ENCODE measurements at regions not wholly inside any gene's neighbourhood (a gene's known extent, or its start where the extent isn't known, plus 50 kb on each side); places are given as distances from the start of the nearest gene placed in this dataset.
"Not testable (repeated sequence)": the region's sequence is repeated elsewhere in the genome, so short reads cannot be mapped to it uniquely, and the experiment has no call there.

GRCh38 chrX:26873736-26874135 lies 589.4 kb downstream of the PPP4R3C start:
- no peak for DNase-seq (ENCODE audit: low spot score)

- no peak for DNase-seq (ENCODE audit: low spot score)
These were observed 591.2 kb downstream of the PPP4R3C start for GRCh38 chrX:26871967-26872366.

DNA sequence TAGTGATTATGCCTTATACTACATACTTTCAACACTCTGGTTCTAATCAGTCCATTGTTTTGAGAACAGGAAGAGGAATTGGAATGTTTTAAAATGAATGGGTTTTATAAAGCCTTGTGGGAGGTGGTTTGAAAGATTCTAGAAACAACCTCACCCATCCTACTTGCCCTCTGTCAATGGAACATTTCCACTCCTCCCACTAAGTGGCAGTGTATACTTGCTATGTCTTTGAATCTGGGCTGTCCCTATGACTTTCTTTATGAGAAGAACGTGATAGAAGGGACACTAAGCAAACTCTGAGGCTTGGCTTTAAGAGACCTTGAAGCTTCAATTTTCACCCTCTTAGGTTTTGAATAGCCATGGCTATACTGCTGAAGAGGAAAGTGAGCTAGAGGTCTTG lies 611.2 kb downstream of the PPP4R3C start:
- peak; percentile 15 for DNase-seq (ENCODE audit: low spot score)

GRCh38 chrX:26848511-26848910 lies 614.6 kb downstream of the PPP4R3C start:
- DNase-seq (ENCODE audit: low spot score), result no peak

- no peak for DNase-seq (ENCODE audit: low spot score)
These were observed 618.1 kb downstream of the PPP4R3C start for GRCh38 chrX:26845056-26845455.

GRCh38 chrX:26822448-26822847 lies 606.5 kb downstream of the MAGEB5 start:
- DNase-seq (ENCODE audit: low spot score), result no peak

DNA sequence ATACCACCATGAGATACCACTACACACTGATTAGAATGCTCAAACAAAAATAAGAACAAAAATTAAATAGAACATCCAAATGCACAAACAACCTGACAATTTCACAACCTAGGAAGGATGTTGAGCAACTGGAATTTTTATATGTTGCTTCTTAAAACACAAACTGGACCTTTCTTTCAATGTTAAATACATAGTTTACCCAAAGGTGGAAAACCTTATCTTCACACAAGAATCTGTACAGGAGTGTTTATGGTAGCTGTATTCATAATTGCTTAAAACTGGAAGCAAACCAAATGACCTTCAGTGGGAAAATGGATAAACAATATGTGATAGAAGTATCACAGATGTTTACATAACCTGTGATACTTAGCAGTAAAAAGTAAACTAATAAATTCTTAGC lies 573.8 kb downstream of the MAGEB5 start:
- no peak for DNase-seq (ENCODE audit: low spot score)

DNA sequence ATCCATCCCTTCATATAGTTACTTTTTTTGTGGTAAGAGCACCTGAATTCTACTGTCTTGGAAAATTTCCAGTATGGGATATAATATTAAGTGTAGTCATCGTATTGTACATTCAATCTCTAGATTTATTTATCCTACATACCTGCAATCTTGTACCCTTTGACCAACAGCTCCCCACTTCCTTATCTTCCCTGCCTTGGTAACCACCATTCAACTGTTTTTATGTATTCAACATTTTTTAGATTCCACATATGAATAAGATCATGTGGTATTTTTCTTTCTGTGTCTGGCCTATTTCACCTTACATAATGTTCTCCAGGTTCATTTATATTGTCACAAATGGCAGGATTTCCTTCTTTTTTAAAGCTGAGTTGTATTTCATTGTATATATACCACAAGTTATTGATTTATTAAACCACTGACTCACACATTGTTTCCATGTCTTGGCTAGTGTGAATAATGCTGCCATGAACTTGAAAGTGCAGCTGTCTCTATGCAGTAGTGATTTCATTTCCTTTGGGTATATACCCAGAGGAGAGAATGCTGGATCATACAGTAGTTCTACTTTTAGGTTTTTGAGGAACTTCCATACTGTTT lies 572.5 kb downstream of the MAGEB5 start:
- DNase-seq (ENCODE audit: low spot score), result peak; percentile 29

- DNase-seq (ENCODE audit: low spot score), result peak; percentile 25
These were observed 567.7 kb downstream of the MAGEB5 start for GRCh38 chrX:26783512-26784225.

- DNase-seq (ENCODE audit: low spot score), result no peak
These were observed 562.4 kb downstream of the MAGEB5 start for GRCh38 chrX:26778320-26778888.

DNA sequence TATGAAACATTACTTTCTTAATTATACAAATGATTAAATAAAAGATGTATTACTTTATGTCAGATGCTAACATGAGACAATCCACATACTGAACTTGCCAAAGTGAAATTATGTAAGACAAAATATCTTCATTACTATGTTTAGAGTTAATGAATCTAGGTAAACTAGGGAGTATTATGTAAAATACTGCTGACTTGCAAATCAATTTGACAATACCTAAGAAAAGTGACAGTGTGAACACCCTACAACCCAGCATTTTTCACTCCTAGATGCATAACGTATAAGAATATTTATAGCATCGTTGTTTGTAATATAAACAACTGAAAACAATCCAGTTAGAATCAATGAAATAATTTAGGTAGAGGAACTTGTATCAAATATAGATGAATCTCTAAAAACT lies 546.3 kb downstream of the MAGEB5 start:
- DNase-seq (ENCODE audit: low spot score), result no peak

DNA sequence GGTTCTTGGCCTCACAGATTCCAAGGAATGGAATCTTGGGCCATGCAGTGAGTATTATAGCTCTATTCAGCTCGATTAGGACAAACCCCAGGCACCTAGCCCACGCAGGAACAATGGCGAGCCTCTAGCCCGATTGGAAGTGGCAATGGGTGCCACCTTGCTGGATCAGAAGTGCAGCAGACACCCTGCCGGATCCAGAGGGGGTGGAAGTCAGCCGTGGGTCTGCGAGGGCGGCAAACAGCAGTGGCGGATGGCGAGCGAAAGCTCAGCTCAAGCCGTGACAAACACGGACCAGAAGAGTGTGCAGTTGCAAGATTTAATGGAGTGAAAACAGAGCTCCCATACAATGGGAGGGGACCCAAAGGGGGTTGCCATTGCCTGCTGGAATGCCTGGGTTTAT lies 539.8 kb downstream of the MAGEB5 start:
- not testable (repeated sequence) for DNase-seq (ENCODE audit: low spot score)

GRCh38 chrX:26747877-26748276 lies 531.9 kb downstream of the MAGEB5 start:
- no peak for DNase-seq (ENCODE audit: low spot score)

DNA sequence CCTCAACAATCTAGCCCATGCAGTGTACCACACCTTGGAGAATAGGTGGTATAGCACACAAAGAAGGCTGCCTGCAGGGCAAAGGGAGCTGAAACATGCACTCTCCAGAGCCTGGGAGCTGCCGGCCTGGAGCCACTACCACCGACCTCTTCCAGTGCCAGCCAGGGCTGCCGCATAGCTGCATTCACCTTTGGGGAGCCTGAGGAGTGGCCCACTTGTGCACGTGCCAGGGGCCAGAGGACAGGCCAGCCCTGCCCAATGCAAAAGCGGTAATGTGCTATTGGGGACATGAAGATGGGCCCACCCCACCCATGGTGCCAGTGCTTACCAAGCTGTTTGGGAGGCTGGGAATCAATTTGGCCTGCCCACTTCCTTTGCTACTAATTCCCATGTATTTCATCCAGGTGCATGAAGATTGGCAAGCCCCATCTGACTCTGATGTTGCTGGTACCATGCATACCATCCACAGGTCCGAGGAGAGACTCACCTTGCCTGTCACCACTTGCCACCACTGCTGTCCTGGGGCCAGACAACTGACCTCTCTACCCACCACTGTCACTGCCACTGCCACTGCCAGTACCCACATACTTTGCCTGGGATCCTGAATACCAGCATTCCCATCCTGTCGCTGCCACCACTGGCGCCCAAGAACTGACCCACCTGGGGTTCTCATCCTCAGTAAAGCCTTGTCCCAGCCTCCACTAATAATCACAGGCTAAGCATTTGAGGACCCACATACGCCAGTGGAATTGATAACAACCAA lies 506.9 kb downstream of the MAGEB5 start:
- no peak for DNase-seq (ENCODE audit: low spot score)

DNA sequence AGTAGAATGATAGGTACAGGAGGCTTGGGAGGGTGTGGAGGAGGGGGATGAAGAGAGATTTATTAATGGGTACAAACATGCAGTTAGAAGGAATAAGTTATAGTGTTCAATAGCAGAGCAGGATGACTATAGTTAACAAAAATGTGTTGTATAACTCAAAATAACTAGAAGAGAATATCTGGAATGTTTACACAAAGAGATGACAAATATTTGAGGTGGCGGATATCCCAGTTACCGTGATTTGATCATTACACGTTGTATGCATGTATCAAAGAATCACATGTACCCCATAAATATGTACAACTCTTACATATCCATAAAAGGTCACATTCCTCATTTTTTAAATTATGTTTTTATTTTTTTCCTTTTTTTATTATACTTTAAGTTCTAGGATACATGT lies 456.6 kb downstream of the MAGEB5 start:
- DNase-seq (ENCODE audit: low spot score), result no peak

GRCh38 chrX:26670521-26670920 lies 454.6 kb downstream of the MAGEB5 start:
- no peak for DNase-seq (ENCODE audit: low spot score)

- DNase-seq (ENCODE audit: low spot score), result no peak
These were observed 448.9 kb downstream of the MAGEB5 start for GRCh38 chrX:26664919-26665318.

DNA sequence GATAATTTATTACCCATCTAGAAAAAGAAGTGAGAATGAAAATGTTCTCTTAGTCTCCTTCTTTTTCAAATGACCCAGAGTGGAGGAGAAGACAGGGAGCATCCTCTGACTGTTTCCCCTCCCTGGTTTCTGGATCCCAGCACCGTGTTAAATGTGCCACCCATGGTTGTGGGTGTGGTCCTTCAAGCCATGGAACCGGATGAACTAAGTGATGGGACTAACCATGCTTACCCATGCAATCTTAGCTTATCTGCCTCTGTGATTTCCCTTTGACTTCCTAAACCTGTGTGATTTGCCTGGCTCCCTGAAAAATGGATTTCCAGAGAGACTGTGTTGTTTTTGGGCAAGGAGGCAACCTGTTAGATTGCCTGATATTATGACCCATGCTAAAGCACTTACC lies 437.1 kb downstream of the MAGEB5 start:
- DNase-seq (ENCODE audit: low spot score), result no peak

- no peak for DNase-seq (ENCODE audit: low spot score)
These were observed 435.8 kb downstream of the MAGEB5 start for GRCh38 chrX:26651755-26652154.

DNA sequence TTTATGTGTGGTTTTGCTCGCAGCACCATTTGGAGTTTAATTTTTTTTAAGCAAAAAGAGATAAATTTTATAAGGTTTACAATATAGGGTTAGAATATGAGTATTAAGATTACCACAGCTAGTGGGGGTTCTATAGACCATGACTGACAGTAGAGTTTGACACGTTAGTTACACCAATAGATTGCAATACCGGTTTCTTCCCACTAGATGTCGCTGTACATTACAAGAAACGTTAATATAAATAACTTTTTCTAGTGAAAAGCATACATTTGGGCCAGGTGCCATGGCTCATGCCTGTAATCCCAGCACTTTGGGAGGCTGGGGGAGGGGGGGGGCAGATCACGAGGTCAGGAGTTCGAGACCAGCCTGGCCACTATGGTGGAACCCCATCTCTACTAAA lies 433.6 kb downstream of the MAGEB5 start:
- DNase-seq (ENCODE audit: low spot score), result peak; percentile 6

- DNase-seq (ENCODE audit: low spot score), result no peak
These were observed 415.4 kb downstream of the MAGEB5 start for GRCh38 chrX:26631385-26631784.

DNA sequence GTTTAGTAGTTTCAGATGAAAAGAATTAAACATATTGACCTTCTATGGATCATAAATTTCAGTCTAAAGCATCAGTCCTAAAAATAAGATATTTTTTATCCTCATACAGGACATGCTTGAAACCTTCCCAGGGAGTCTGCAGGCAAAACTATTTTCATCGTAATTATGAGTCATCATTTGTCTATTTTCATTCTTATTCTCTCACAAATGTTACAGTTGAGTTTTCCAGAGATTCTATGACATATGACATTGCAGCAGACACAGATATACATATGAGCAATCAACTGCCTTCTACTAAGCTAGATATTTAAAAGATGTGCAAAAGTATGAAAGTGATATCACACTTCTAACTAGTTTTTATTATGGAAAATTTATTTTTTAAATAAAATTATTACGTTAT lies 398.0 kb downstream of the MAGEB5 start:
- no peak for DNase-seq (ENCODE audit: low spot score)

DNA sequence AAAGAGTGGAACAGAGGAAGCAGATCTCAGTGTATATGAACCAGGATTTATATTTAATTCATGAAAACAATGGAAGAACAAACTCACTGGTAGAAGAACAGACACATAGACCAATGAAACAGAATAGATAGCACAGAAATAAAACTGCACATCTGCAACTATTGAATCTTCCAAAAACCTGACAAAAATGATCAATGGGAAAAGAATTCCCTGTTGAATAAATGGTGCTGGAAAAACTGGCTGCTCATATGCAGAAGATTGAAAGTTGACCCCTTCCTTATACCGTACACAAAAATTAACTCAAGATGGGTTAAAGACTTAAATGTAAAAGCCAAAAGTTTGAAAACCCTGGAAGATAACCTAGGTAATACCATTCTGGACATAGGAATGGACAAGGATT lies 391.0 kb downstream of the MAGEB5 start:
- DNase-seq (ENCODE audit: low spot score), result no peak
